ENCODE measurements at regions not wholly inside any gene's neighbourhood (a gene's known extent, or its start where the extent isn't known, plus 50 kb on each side); places are given as distances from the start of the nearest gene placed in this dataset.

GRCh38 chr9:10729213-10729612 is 116.4 kb upstream of the PTPRD start:
- in situ Hi-C loops (cut with HindIII; ENCODE audit: low pct_unique_long_range_greater_than_20kb, low sequenced_read_pairs) (no loop called here), intact Hi-C loops (cut with micrococcal nuclease; ENCODE audit: unreplicated experiment) (no loop called here)
- Histone ChIP-seq H3K36me3 (ENCODE audit: control insufficient read depth, insufficient read depth, low read length) (no peaks in the 10 kb centered on the region), H3K27ac (ENCODE audit: low read length) (no peak overlapping the region), H3K9me3 (ENCODE audit: control insufficient read depth, insufficient read depth, low read depth, low read length) (no peaks in the 10 kb centered on the region), H3K4me3 (ENCODE audit: low read depth in 2 of 2, low read length in 2 of 2) (no peak overlapping the region), H3K27me3 (ENCODE audit: control insufficient read depth, insufficient read depth, low read length) (no peaks in the 10 kb centered on the region), H3K4me1 (ENCODE audit: control insufficient read depth, insufficient read depth, low read length) (no peaks in the 10 kb centered on the region)
- ATAC-seq (no peak), DNase-seq (ENCODE audit: low read depth, low spot score) (no peak)
- TF ChIP-seq POLR2AphosphoS5 (IDR thresholded peaks at IDR 0.05; ENCODE audit: low read depth, low read length) (no peak), REST (IDR thresholded peaks at IDR 0.05; ENCODE audit: insufficient read depth in 1 of 2, low read depth in 2 of 2, low read length in 1 of 2) (no peak), CTCF (IDR thresholded peaks at IDR 0.05) (no peak), SIN3A (IDR thresholded peaks at IDR 0.05; ENCODE audit: borderline replicate concordance, insufficient read depth, low read depth, low read length) (no peak), TCF7L2 (IDR thresholded peaks at IDR 0.05; ENCODE audit: low read depth, low read length) (no peak)
- ChIA-PET POLR2A (no interaction called here), CTCF (no interaction called here)
- no TSS peak for BruUV-seq (replicated peaks)

- no peaks in the 10 kb centered on the region for H3K4me1 ChIP-seq (ENCODE audit: control insufficient read depth, insufficient read depth, low read length)
- H3K27me3 ChIP-seq (ENCODE audit: control insufficient read depth, insufficient read depth, low read length): no peaks in the 10 kb centered on the region
- no peak for TF ChIP-seq CTCF (IDR thresholded peaks at IDR 0.05)
- TF ChIP-seq REST (IDR thresholded peaks at IDR 0.05; ENCODE audit: insufficient read depth in 1 of 2, low read depth in 2 of 2, low read length in 1 of 2): no peak
- no peak for TF ChIP-seq SIN3A (IDR thresholded peaks at IDR 0.05; ENCODE audit: borderline replicate concordance, insufficient read depth, low read depth, low read length)
- no peak for TF ChIP-seq TCF7L2 (IDR thresholded peaks at IDR 0.05; ENCODE audit: low read depth, low read length)
- no peak for TF ChIP-seq POLR2AphosphoS5 (IDR thresholded peaks at IDR 0.05; ENCODE audit: low read depth, low read length)
- ChIA-PET POLR2A (no interaction called here), CTCF (no interaction called here)
- BruUV-seq (replicated peaks): no TSS peak
- intact Hi-C loops (cut with micrococcal nuclease; ENCODE audit: unreplicated experiment) (no loop called here), in situ Hi-C loops (cut with HindIII; ENCODE audit: low pct_unique_long_range_greater_than_20kb, low sequenced_read_pairs) (no loop called here)
- H3K4me3 ChIP-seq (ENCODE audit: low read depth in 2 of 2, low read length in 2 of 2): no peak overlapping the region
- H3K27ac ChIP-seq (ENCODE audit: low read length): no peak overlapping the region
- no peaks in the 10 kb centered on the region for H3K36me3 ChIP-seq (ENCODE audit: control insufficient read depth, insufficient read depth, low read length)
- DNase-seq (ENCODE audit: low read depth, low spot score) (no peak), ATAC-seq (no peak)
- H3K9me3 ChIP-seq (ENCODE audit: control insufficient read depth, insufficient read depth, low read depth, low read length): no peaks in the 10 kb centered on the region
These were observed 131.9 kb upstream of the PTPRD start for GRCh38 chr9:10744669-10745068.

Measured in Panc1 (cell line).